NCI-H1092 treated with DMSO at 0.1 percent for 48 hours (cell line): ENCODE measurements at regions not wholly inside any gene's neighbourhood (a gene's known extent, or its start where the extent isn't known, plus 50 kb on each side); places are given as distances from the start of the nearest gene placed in this dataset.

Source experiments
- DNase-seq: peaks from one replicate; lab custom pipeline; 2025; lab: John Stamatoyannopoulos, UW

GRCh38 chr6:165820407-165820806 is 157.4 kb upstream of the PDE10A start:
- no peak for DNase-seq

GRCh38 chr6:165819394-165819793 is 156.4 kb upstream of the PDE10A start:
- DNase-seq = no peak

GRCh38 chr6:165818200-165818599 is 155.2 kb upstream of the PDE10A start:
- DNase-seq = no peak

GRCh38 chr6:165817771-165818170 is 154.7 kb upstream of the PDE10A start:
- DNase-seq = no peak

GRCh38 chr6:165817148-165817547 is 154.1 kb upstream of the PDE10A start:
- no peak for DNase-seq

GRCh38 chr6:165814679-165815078 is 151.6 kb upstream of the PDE10A start:
- no peak for DNase-seq

GRCh38 chr6:165811512-165811911 is 148.5 kb upstream of the PDE10A start:
- no peak for DNase-seq

- no peak for DNase-seq
Measured at GRCh38 chr6:165808021-165808420, 145.0 kb upstream of the PDE10A start.

GRCh38 chr6:165807249-165807960 is 144.4 kb upstream of the PDE10A start:
- DNase-seq = no peak

GRCh38 chr6:165806126-165806810 is 143.2 kb upstream of the PDE10A start:
- DNase-seq = no peak

- DNase-seq = no peak
Measured at GRCh38 chr6:165805636-165806035, 142.6 kb upstream of the PDE10A start.

GRCh38 chr6:165805067-165805555 is 142.1 kb upstream of the PDE10A start:
- DNase-seq = no peak

- DNase-seq = no peak
Measured at GRCh38 chr6:165804331-165805066, 141.5 kb upstream of the PDE10A start.

GRCh38 chr6:165800337-165800736 is 137.3 kb upstream of the PDE10A start:
- DNase-seq = no peak

- DNase-seq = no peak
Measured at GRCh38 chr6:165799391-165800153, 136.5 kb upstream of the PDE10A start.

- no peak for DNase-seq
Measured at GRCh38 chr6:165798991-165799390, 135.9 kb upstream of the PDE10A start.

GRCh38 chr6:165794179-165794601 is 131.1 kb upstream of the PDE10A start:
- no peak for DNase-seq

GRCh38 chr6:165793287-165793825 is 130.3 kb upstream of the PDE10A start:
- no peak for DNase-seq

GRCh38 chr6:165791876-165792437 is 128.9 kb upstream of the PDE10A start:
- DNase-seq = no peak

GRCh38 chr6:165791306-165791705 is 128.3 kb upstream of the PDE10A start:
- DNase-seq = no peak

- DNase-seq = no peak
Measured at GRCh38 chr6:165782812-165783211, 119.8 kb upstream of the PDE10A start.
